ENCODE measurements at regions not wholly inside any gene's neighbourhood (a gene's known extent, or its start where the extent isn't known, plus 50 kb on each side); places are given as distances from the start of the nearest gene placed in this dataset.
"Not testable (repeated sequence)": the region's sequence is repeated elsewhere in the genome, so short reads cannot be mapped to it uniquely, and the experiment has no call there.

DNA sequence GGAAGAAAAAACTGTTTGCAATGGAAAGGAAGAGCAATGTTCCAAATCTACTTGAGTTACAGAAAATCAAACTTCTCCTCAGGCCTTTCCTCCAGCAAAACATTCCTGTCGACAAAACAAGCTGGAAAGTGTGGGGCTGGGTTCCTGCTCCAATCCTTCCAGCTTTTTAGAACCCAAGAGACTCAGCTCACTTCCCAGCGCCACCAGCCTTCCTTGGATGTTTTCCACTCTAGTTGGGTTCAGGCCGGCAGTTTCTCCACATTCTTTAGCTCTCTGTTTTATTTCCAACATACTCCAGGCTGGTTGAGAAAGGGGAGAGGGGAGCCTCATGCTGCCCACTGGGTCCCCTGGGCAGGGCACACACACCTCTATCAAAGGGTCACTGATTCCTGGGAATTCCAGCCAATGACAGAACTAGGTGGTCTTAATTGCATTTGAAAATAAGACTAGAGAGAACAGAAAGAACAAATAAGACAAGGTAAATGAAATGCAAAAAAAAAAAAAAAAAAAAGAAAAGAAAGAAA is 287.5 kb upstream of the FRG1 start:
- H3K36me3 ChIP-seq (replicated peaks; ENCODE audit: low read depth, low read length); H4K20me1 ChIP-seq (ENCODE audit: insufficient read depth, low read length); H3K9me3 ChIP-seq (ENCODE audit: insufficient read depth, low read length); H3K9ac ChIP-seq (ENCODE audit: low read length); H3K4me3 ChIP-seq (ENCODE audit: low read length); H3K27ac ChIP-seq (ENCODE audit: low read length); H3K79me2 ChIP-seq (ENCODE audit: low read length); H3K27me3 ChIP-seq (ENCODE audit: low read depth, low read length); H3K4me2 ChIP-seq (ENCODE audit: low read length); H3K4me1 ChIP-seq (ENCODE audit: low read length); H2AFZ ChIP-seq (ENCODE audit: low read depth, low read length): not testable (repeated sequence)

DNA sequence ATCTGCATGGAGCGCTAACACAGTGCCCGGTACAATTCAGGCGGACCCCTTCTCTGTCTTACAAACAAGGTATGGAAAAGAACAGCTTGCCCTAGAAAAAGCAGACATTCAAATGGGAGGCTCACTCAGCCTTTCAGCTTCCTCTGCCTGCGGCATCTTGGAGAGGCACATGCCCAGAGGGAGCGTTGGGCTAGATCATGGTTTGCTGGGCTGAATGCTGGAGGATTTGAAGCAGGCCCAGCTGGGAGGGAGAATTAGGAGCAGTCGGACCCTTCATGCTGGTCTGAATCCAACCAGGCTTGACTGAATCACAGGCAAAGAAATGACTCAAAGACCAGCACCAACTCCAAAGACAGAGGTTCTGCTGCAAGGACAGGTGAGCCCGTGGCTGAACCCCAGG is 286.7 kb upstream of the FRG1 start:
- H3K36me3 ChIP-seq (replicated peaks; ENCODE audit: low read depth, low read length); H4K20me1 ChIP-seq (ENCODE audit: insufficient read depth, low read length); H3K9me3 ChIP-seq (ENCODE audit: insufficient read depth, low read length); H3K79me2 ChIP-seq (ENCODE audit: low read length); H3K4me3 ChIP-seq (ENCODE audit: low read length); H3K4me1 ChIP-seq (ENCODE audit: low read length); H3K9ac ChIP-seq (ENCODE audit: low read length); H2AFZ ChIP-seq (ENCODE audit: low read depth, low read length); H3K27me3 ChIP-seq (ENCODE audit: low read depth, low read length); H3K27ac ChIP-seq (ENCODE audit: low read length): not testable (repeated sequence)
- peak overlapping the region; percentile 12; the same call in 1 of the 2 replicates for H3K4me2 ChIP-seq (ENCODE audit: low read length)

DNA sequence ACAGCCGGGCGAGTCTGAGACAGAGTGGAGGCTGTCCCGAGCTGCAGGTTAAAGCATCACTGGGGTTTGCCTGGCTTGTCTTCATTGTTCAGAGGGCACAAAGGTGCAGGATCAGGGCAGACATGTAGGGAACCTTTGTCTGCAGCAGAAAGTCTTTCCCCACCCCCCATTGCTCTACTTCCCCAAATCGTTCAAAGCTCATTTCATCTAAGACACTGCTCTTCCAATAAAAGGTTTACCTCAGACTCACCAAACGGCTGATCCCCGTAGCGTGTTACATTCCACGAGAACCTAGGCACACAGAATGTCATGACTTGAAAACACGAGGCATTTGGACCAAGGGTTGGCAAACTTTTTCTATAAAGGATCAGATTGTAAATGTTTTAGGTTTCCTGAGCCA is 286.3 kb upstream of the FRG1 start:
- not testable (repeated sequence) for H3K4me1 ChIP-seq (ENCODE audit: low read length); H3K9ac ChIP-seq (ENCODE audit: low read length); H3K4me3 ChIP-seq (ENCODE audit: low read length); H3K36me3 ChIP-seq (replicated peaks; ENCODE audit: low read depth, low read length); H4K20me1 ChIP-seq (ENCODE audit: insufficient read depth, low read length); H2AFZ ChIP-seq (ENCODE audit: low read depth, low read length); H3K79me2 ChIP-seq (ENCODE audit: low read length); H3K27me3 ChIP-seq (ENCODE audit: low read depth, low read length); H3K9me3 ChIP-seq (ENCODE audit: insufficient read depth, low read length); H3K27ac ChIP-seq (ENCODE audit: low read length)
- peak overlapping the region; percentile 12; the same call in 1 of the 2 replicates for H3K4me2 ChIP-seq (ENCODE audit: low read length)

DNA sequence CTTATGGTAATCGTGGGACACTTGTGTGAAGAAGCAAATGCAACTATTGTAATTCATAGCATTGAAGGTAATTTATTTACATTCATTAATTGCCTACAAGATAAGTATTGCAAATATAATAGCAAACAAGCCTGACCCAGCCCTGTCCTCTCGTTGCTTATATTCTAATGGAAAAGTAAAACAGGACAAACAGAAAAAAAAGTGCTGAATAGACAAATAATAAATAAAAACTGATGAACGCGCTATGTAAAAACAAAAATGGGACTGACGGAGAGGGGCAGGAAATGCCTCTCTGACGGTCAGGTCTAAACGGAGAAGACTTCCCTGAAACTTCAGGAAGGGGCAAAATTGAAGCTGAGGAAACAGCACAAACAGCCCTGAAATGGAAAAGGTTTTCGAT is 284.9 kb upstream of the FRG1 start:
- not testable (repeated sequence) for H3K27me3 ChIP-seq (ENCODE audit: low read depth, low read length); H3K9ac ChIP-seq (ENCODE audit: low read length); H2AFZ ChIP-seq (ENCODE audit: low read depth, low read length); H3K79me2 ChIP-seq (ENCODE audit: low read length); H3K4me1 ChIP-seq (ENCODE audit: low read length); H3K4me2 ChIP-seq (ENCODE audit: low read length); H3K27ac ChIP-seq (ENCODE audit: low read length); H4K20me1 ChIP-seq (ENCODE audit: insufficient read depth, low read length); H3K36me3 ChIP-seq (replicated peaks; ENCODE audit: low read depth, low read length); H3K4me3 ChIP-seq (ENCODE audit: low read length); H3K9me3 ChIP-seq (ENCODE audit: insufficient read depth, low read length)

DNA sequence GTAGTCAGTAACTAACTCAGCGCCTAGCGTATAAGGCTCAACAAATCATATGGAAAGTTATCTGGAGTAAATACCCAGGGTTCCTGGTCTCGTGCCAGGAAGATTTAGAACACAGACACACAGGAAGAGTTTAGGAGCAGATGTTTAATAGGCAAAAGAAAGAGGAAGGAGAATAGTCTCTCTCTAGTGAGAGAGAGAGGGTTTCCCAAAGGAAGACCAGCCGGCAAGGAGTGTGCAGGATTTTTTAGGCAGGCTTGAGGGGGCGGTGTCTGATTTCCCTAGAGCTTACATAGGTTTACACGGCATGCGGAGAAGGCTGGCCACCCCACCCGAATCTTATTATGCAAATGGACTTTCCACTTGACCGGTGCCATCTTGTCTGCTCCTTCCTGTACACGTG is 284.0 kb upstream of the FRG1 start:
- H2AFZ ChIP-seq (ENCODE audit: low read depth, low read length) = no peak overlapping the region
- H4K20me1 ChIP-seq (ENCODE audit: insufficient read depth, low read length) = no peaks in the 10 kb centered on the region
- no peaks in the 10 kb centered on the region for H3K36me3 ChIP-seq (replicated peaks; ENCODE audit: low read depth, low read length)
- H3K27ac ChIP-seq (ENCODE audit: low read length) = no peak overlapping the region
- H3K79me2 ChIP-seq (ENCODE audit: low read length) = no peaks in the 10 kb centered on the region
- H3K9ac ChIP-seq (ENCODE audit: low read length) = no peak overlapping the region
- H3K4me3 ChIP-seq (ENCODE audit: low read length) = no peak overlapping the region
- peaks cover 2% of the 10 kb centered on the region; the same call in 1 of the 2 replicates for H3K4me1 ChIP-seq (ENCODE audit: low read length)
- H3K27me3 ChIP-seq (ENCODE audit: low read depth, low read length) = no peaks in the 10 kb centered on the region
- no peaks in the 10 kb centered on the region for H3K9me3 ChIP-seq (ENCODE audit: insufficient read depth, low read length)
- TF ChIP-seq, protein P1, sequence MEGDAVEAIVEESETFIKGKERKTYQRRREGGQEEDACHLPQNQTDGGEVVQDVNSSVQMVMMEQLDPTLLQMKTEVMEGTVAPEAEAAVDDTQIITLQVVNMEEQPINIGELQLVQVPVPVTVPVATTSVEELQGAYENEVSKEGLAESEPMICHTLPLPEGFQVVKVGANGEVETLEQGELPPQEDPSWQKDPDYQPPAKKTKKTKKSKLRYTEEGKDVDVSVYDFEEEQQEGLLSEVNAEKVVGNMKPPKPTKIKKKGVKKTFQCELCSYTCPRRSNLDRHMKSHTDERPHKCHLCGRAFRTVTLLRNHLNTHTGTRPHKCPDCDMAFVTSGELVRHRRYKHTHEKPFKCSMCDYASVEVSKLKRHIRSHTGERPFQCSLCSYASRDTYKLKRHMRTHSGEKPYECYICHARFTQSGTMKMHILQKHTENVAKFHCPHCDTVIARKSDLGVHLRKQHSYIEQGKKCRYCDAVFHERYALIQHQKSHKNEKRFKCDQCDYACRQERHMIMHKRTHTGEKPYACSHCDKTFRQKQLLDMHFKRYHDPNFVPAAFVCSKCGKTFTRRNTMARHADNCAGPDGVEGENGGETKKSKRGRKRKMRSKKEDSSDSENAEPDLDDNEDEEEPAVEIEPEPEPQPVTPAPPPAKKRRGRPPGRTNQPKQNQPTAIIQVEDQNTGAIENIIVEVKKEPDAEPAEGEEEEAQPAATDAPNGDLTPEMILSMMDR (IDR thresholded peaks at IDR 0.05; ENCODE audit: low read depth, low read length) = no peak
- no peak for TF ChIP-seq EZH2phosphoT487 (IDR thresholded peaks at IDR 0.05; ENCODE audit: low read depth)
- no peak overlapping the region for H3K4me2 ChIP-seq (ENCODE audit: low read length)

DNA sequence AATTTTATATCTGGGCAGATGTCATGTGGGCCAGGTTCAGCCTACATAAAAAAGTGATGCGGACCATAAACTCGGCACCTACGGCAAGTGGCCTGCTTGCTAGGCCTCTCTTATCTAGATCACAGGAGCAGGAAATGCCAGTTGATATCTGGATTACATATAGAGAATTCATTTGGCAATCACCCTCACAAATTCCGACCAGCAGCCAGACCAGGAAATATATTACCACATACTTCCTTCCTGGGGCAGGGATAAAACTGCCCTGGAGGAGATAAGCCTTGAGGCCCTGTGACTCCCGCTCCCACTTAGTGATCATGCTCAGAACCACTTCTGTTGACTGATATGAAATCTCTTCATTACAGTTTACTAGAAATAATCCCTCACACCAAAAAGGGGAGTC is 282.4 kb upstream of the FRG1 start:
- not testable (repeated sequence) for H3K4me1 ChIP-seq (ENCODE audit: low read length); H3K9ac ChIP-seq (ENCODE audit: low read length); H3K4me2 ChIP-seq (ENCODE audit: low read length); H3K79me2 ChIP-seq (ENCODE audit: low read length); H4K20me1 ChIP-seq (ENCODE audit: insufficient read depth, low read length); H2AFZ ChIP-seq (ENCODE audit: low read depth, low read length); H3K27ac ChIP-seq (ENCODE audit: low read length); H3K36me3 ChIP-seq (replicated peaks; ENCODE audit: low read depth, low read length); H3K4me3 ChIP-seq (ENCODE audit: low read length); H3K27me3 ChIP-seq (ENCODE audit: low read depth, low read length); H3K9me3 ChIP-seq (ENCODE audit: insufficient read depth, low read length)

DNA sequence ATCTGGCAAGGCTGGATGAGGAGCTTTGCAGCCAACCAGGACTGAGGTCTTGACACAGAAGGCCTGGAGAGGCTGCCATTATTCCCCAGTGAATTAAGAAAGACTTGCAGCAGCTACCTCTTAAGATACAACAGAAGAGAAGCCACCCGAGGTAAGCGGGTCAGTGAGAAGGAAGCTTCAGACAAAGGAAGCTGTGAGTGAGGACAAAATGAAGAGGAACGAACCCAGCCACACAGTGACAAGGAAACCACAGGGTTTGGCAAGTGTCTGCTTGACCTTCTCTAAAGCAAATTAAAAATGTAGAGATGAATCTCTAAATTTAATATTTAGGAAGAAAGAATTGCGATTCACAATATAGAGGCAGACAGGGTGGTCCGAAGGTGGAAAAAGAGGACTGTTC is 281.8 kb upstream of the FRG1 start:
- H3K9me3 ChIP-seq (ENCODE audit: insufficient read depth, low read length); H3K9ac ChIP-seq (ENCODE audit: low read length); H3K4me1 ChIP-seq (ENCODE audit: low read length); H3K27me3 ChIP-seq (ENCODE audit: low read depth, low read length); H3K4me3 ChIP-seq (ENCODE audit: low read length); H4K20me1 ChIP-seq (ENCODE audit: insufficient read depth, low read length); H3K36me3 ChIP-seq (replicated peaks; ENCODE audit: low read depth, low read length); H2AFZ ChIP-seq (ENCODE audit: low read depth, low read length); H3K27ac ChIP-seq (ENCODE audit: low read length); H3K79me2 ChIP-seq (ENCODE audit: low read length): not testable (repeated sequence)
- H3K4me2 ChIP-seq (ENCODE audit: low read length) = peak overlapping the region; percentile 24
